Kidney glomerular epithelial cell (primary cell): ENCODE measurements at regions not wholly inside any gene's neighbourhood (a gene's known extent, or its start where the extent isn't known, plus 50 kb on each side); places are given as distances from the start of the nearest gene placed in this dataset.
"Not testable (repeated sequence)": the region's sequence is repeated elsewhere in the genome, so short reads cannot be mapped to it uniquely, and the experiment has no call there.

ENCODE experiments used
- DNase-seq: peaks from one replicate; lab custom pipeline; 2025; lab: John Stamatoyannopoulos, UW

DNA sequence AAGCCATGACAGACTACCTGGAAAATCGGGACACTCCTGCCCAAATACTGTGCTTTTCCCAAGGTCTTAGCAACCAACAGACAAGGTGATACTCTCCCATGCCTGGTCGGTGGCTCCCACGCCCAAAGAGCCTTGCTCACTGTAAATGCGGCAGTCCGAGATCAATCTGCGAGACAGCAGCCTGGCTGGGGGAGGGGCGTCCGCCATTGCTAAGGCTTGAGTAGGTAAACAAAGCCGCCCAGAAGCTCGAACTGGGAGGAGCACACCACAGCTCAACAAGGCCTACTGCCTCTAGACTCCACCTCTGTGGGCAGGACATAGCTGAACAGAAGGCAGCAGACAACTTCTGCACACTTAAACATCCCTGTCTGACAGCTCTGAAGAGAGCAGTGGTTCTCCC, 272.1 kb upstream of the CCNG1 start:
- no peak for DNase-seq

DNA sequence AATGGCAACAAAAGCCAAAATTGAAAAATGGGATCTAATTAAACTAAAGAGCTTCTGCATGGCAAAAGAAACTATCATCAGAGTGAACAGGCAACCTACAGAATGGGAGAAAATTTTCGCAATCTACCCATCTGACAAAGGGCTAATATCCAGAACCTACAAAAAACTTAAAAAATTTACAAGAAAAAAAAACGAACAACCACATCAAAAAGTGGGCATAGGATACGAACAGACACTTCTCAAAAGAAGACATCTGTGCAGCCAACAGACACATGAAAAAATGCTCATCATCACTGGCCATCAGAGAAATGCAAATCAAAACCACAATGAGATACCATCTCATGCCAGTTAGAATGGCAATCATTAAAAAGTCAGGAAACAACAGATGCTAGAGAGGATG, 267.2 kb upstream of the CCNG1 start:
- not testable (repeated sequence) for DNase-seq

DNA sequence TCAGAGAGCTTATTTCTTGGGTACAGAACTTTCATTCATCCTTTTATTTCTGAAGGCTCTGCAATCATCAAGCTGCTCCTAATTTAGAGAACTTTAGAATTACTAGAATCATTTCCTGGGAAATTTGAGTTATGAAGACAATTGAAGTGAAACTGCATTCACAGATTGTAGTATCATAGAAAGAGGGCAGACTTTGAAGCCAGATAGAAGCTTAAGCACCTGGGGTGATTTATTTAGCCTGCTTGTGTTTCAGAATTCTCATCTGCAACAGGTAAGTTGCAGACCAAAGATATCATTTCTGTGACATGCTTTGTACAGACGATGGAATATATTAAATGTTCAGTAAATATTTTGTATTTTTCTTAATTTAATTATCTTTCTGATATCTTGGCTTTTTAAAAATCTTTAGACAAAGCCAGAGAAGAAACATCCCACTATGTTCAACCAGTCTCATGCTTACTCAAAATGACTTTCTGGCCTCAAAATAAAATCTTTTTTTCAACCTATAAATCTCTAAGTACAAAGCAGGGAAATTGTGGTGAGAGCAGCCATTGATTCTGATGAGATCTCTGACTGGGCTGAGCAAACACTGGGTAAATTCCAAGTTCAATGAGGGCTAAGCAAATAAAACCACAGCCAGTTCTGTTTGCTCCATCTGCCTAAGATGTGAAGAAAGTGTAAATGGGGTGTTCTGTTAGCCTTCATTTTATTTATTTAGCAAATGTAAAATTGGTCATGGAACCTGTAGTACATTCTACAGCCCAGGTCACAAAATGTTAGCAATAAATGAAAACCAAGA, 264.7 kb upstream of the CCNG1 start:
- no peak for DNase-seq

DNA sequence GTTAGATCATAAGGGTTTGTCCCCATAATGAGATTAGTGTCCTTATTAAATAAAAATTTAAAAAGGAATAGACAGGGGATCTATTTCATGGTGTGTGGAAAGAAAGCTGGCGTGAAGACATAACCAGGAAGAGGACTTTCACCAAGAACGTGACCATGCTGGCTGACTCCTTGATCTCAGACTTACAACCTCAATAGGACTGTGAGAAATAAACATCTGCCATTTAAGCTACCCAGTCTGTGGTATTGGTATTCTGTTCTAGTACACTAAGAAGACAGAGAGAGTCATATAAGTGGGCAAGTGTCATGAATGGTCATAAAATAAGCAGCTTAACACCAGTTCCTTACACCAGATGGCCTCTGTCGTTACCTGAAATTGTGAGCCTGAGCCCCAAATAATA, 259.4 kb upstream of the CCNG1 start:
- no peak for DNase-seq

DNA sequence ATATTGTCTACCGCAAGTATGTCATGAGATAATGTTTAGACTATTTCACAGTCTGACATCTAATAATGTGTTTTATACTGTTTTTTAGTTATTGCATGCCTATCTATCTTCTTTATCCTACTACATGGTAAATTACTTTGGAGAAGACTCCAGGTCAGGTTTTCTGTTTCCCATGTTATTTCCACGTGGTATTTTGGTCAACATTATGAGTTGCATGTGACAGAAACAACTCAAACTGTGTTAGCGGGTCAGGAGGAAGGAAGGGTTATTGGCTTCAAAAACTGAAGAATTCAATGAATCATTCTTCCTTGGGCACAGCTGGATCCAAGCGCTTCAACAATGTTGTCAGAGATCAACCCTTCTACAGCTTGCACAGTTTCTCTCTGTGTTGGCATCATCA, 252.1 kb upstream of the CCNG1 start:
- no peak for DNase-seq

DNA sequence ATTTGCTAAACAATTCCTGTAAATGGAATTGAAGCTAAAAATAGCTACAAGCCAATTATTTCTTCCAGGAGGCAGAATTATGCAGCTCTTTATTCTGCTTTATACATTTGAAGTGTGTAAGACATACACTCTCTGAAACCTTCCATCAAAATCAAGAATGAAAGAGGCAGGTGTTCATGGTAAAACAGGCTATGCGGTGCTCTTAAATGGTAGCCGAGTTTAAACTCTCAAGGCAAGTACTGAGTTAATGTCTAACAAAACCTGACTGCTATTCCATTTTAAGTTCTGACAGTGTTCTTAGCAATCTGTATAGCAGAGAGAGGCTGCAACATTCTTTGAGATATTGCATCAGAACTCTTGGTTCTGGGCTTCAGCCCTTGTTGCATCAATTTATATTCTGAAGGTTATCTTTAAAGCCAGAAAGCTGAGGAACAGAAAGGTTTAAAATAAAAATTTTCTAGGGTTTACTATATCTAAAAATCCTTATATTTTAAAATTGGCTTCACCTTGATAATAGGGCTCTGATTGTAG, 248.3 kb upstream of the CCNG1 start:
- DNase-seq: no peak

DNA sequence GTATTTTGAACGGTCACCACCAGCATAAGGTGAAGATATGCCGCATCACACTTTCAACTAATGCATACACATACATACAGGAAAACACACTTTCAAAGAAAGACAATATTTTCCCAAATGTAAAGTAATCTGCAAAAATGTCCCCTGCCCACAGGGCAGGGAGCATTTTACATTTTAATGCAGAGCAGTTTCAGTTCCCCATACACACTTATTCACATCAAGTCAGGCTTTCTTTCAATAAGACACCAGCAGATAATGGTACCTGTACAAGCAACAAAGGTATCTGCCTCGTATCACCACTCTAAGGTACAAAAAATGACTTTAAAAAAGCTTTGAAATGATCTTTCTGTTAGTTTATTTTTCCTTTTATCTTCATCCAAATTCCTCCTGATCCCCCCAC, 247.1 kb upstream of the CCNG1 start:
- DNase-seq: no peak

DNA sequence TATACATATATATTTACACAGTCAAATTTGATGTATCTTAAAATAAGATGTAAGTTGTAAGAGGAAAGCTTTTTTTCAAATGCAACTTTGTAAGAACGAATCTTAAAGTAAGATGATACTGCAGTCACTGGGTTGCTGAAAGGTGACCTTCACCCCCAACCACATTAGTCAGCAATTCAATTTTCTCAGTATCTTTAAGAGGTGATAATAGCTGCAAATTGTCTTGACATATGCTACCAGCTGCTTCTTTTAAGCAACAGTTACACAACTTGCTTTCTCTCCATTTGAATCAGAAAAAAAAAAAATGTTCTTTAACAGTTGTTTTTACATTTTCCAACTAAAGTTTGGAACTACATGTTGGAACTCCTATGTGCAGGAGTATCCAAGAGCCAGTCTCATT, 246.6 kb upstream of the CCNG1 start:
- no peak for DNase-seq

DNA sequence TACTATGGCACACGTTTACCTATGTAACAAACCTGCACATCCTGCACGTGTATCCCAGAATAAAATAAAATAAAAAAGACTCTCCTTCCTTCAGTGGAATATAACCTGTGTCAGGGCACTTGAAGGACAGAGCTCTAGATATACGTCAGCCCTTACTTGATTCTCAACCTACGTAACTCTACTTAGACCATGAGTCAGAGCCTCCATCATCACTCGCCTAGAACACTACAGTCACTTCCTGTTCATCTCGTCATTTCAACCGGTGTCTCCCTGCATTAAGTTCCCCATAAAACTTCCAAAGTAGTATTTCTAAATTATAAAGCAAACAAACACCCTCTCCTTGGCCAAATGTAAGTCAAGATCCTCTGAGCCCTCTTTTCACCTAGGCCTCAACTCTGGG, 243.5 kb upstream of the CCNG1 start:
- DNase-seq: no peak

DNA sequence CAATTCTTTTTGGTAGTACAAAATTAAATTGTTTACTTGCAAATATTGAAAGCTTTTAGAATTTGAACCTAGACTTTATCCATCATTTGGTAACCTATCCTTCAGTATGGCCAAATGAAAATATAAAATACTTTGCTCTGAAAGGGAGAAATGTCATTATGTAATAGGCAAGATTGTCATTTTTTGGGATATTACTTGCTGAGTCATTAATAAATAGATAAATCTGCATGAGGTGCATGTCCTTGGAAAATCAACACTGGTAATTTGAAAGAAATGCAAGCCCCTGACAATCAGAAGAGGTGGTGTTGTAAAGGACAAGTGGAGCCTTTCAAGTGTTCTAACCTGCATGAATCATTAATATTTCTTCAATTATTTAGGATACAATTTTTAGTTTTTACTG, 231.8 kb upstream of the CCNG1 start:
- no peak for DNase-seq

DNA sequence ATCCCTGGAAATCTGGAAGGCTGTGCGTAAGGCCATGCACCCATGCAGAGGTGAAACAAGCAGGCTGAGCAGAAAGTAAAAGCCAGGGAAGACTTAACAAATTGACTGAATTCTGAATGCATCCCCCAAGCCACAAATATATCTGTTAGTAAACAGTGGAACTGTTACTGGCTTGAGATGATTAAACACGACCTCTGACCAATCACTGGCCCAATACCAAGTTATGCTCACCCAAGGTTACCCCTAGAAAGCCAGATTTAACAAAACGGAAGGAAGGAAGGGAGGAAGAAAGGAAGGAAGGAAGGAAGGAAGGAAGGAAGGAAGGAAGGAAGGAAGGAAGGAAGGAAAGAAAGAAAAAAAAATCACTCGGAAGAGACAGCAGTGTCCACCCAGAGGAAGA, 215.8 kb upstream of the CCNG1 start:
- DNase-seq: no peak

DNA sequence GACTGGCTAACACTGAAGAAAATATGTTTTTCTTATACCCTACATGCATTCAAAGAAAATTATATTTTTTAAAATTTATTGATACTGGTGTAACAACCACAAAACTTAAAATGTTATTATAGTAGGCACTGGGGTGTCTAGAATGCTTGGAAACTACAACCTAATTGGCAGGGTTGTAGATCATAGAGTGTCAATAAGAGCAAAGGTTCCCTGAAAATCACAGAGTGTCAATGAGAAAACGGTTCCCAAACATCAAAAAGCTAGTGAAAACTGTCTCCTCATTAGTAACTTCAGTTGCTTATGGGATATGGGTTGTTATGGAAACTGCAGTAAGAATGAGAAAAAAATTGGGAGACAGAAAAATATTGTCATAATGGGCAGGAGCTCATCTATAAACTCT, 214.4 kb upstream of the CCNG1 start:
- no peak for DNase-seq

DNA sequence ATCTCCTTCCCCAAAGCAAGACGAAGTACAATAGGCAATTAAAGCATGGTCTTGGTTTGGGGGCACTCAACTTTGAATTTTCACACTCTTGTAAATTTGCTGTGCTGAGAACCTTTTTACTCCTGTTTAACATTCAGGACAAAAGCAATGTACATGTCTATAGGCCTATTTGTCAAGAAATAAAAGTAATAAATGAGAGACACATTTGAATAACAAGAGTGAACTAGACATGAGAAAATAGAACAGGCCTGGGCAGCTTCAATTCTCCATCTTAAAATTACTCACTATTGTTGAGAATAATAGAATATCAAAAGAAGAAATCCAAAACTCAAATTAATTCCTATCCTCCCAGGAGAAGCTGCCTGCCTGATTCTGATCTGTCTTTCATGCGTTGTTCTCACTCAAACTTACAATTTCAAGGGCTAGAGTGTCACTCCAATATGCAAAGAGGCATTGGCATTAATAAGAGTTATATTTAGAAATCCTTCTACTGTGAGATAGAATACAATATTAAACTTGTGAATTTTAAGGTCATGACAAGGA, 192.9 kb upstream of the CCNG1 start:
- DNase-seq: no peak

DNA sequence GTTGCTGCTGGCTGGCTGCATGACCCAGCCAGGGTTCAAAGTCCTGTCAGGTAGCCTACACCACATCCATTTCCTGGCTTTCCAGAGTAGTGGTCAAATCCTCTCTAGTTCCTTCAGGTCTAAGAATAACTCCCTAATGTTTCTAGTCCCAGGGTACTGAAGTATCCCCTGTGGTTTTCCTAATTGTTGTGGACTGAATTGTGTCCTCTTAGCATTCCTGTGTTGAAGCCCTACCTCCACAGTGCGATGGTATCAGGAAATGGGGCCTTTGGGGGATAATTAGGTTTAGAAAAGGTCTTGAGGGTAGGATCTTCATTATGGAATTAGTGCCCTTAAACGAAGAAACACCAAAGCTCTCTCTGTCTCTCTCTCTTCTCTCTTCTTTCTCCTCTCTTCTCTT, 191.8 kb upstream of the CCNG1 start:
- no peak for DNase-seq

DNA sequence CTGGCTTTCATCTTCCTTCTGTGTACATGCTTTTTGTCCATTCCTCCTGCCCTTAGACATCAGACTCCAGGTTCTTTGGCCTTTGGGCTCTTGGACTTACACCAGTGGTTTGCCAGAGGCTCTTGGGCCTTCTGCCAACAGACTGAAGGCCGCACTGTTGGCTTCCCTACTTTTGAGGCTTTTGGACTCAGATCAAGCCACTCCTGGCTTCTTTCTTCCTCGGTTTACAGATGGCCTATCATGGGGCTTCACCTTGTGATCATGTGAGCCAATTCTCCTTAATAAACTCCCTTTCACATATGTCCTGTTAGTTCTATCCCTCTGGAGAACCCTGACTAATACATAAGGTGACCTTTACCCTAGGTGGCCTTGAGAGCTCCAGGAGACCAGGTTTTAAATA, 189.1 kb upstream of the CCNG1 start:
- DNase-seq: no peak

DNA sequence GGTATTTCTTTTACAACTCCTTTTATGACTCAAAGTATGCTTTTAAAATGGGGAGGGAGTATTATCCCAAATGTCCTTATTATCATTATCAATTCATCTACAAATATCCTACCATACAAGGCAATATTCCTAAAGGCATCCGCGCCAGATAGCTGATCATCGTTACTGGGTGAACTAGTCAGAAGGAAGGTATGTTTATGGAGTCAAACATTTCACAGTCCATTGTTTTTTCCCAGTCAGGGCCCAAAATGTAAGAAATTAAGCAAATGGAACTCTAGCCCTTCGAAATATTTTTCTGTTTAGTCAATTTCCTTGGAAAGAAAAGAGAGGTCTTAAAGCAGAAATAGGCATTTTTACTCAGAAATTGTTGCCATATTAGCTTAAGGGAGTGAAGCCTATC, 188.5 kb upstream of the CCNG1 start:
- no peak for DNase-seq

DNA sequence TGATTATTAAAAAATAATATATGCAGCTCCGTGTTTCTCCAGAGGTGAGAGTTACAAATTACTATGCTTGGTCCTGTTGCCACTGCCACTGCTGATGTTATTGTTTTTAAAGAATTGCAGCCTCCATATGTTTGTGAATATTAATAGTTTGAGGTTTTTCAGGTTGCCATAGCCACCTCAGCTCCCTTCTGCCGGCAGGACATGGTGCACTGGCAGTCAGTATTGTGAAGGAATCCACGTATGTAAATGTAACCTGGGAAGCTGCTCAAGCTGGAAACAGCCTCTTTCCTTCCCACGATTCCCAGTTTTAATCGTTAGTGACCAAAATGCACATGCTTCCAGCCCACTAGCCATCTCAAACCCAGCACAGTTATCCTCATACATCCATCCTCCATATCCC, 184.4 kb upstream of the CCNG1 start:
- no peak for DNase-seq

DNA sequence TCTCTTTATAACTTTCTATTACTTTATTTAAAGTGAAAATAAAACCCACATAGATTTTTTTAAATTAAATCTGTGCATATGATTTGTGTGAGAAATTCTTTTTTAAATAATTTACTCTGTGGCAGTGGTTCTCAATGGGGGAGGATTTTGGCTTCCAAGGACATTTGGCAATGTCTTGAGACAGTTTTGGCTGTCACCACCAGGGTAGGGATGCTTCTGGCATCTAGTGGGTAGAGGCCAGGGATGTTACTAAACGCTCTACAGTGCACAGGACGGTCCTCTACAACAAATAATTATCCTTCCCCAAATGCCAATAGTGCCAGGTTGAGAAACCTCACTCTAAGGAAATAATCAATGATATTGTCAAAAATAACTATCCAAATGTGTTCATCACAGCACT, 177.9 kb upstream of the CCNG1 start:
- DNase-seq: no peak

DNA sequence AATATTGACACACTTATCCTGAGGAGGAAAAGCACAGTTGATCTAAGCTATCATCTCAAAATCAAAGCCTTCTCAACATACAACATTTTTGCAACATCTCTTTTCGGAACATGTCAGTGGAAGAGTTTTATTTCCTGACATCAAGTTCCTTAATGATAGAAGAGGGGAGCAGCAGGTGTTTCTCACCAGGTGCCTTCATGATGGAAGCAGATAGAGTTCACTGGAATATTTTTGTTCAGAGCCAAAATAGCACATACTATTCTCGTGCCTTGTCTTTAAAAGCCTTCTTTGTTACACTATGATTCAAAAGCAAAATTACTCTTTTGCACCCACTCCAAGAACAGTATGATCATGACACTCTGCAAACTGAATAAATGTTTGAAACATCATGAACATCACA, 176.9 kb upstream of the CCNG1 start:
- DNase-seq: no peak

DNA sequence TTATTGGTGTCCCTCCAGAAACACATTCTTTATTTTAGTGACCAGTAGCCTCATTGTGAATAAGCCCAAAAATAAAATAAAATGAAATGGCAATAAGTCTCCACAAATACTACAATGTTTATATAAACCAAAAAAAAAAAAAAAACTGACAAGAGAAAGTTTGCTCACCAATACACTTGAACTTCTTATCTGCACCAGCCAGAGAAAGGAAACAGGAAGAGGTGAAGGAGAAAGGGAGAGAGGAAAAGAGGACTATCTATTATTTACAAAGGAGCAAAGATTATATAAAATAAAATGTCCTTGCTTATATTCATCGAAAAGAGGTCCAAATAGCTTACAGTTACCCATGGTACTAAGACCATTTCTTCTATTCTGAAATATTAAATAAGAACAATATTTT, 176.4 kb upstream of the CCNG1 start:
- DNase-seq: no peak

DNA sequence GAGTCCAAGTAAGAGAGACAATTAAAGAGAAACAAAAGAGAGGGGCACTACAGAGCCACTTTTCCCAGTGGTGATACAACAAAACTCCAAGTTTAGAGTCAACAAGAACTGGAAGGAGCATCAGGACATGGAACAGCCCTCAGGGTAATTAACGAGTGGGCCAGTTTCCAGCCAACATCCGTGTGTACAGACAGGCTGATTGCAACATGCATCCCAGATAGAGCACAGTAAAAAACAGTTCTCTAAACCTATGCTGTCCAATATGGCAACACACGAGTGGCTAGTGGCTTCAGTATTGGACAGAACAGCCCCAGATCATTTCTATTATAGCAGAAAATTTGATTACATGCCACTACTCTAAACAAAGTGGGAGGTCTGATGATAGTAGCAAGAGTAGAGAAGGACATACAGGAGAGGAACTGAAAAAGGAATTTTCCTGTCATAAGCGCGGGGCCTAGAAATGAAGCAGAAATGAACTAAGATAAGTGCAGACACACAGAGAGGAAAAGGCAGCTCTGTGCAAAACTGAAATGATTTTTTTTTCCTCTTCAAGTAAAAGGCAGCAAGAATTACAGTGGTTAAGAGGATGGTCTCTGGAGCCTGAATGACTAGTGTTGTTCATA, 175.6 kb upstream of the CCNG1 start:
- no peak for DNase-seq

DNA sequence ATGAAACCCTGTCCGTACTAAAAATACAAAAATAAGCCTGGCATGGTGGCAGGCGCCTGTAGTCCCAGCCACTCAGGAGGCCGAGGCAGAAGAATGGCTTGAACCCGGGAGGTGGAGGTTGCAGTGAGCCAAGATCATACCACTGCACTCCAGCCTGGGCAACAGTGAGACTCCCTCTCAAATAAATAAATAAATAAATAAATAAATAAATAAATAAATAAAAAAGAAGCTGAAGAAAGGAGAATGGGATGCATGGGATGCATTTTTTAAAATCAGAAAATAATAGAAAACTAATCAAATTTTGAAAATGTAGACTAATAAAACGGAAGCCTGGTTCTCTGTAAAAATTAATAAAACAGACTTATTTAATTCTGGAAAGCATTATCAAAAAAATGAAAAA, 171.1 kb upstream of the CCNG1 start:
- DNase-seq: not testable (repeated sequence)

DNA sequence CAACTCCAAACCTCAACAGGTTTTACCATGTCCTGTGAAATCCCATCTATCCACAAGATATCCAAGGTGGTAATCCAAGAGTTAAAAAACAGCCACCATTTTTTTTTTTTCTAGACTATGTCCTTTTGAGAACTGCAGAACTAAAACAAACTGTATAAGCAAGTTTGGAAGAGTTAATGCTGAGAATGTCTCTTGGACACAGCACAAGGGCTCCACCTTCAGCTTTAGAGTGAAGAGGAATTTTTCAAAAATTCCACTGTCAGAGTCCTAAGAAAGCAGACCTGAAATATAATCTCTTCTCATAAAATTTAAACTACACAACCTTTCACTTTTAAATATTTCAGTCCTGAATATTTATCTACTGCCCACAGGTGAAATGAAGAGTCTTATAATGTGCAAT, 167.8 kb upstream of the CCNG1 start:
- DNase-seq: peak; percentile 9

DNA sequence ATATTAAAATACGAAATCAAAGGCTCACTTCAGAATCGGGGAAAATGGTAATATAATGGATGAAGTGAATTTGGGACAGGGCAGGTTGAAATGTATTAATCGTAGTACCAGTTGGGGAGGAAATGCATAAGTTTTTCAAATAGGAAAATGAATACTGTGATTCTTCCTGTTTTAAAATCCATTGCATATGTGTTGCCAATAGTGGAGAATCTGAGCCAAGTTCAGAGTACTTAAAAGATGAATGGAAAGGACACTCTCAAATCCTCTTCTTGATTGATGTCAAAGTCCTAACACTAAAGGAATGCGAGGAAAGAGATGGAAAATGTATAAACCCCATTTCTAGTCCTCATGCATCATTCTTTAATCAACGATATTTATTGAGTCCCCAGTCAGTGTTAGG, 160.9 kb upstream of the CCNG1 start:
- no peak for DNase-seq
